Activated CD4-positive, alpha-beta T cell treated with anti-CD3 and anti-CD28 coated beads, Interleukin-2, Interleukin-6, amounts not matched to agents 100 ng/mL and 50 ng/mL, durations not matched to agents 16 hours and 8 hours (primary cell): ENCODE measurements at regions not wholly inside any gene's neighbourhood (a gene's known extent, or its start where the extent isn't known, plus 50 kb on each side); places are given as distances from the start of the nearest gene placed in this dataset.
"Not testable (repeated sequence)": the region's sequence is repeated elsewhere in the genome, so short reads cannot be mapped to it uniquely, and the experiment has no call there.

Experiments used
- DNase-seq: peaks from one replicate; pipeline ENCODE4 v3.0.0-alpha.2; 2020

DNA sequence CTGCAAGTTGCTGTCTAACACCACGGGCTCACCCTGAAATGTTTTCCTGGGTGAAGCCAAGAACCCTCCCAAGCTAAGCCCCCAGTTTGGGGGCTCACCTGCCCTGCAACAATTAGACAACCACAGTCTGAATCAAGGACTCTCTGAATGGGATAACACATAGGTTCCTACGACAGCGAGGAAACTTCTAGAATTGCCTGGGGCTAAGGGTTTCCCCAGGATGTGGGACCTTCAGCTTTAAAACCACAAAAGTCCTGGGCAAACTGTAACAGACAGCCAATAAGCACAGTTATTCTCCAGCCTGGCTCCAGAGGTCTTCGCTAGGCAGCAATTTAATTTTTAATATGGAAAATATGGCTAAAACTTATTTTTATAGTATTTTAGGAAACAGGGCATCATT, 162.6 kb downstream of the PRKX start:
- DNase-seq = no peak

GRCh38 chrX:3550160-3550751, 163.2 kb downstream of the PRKX start:
- no peak for DNase-seq

DNA sequence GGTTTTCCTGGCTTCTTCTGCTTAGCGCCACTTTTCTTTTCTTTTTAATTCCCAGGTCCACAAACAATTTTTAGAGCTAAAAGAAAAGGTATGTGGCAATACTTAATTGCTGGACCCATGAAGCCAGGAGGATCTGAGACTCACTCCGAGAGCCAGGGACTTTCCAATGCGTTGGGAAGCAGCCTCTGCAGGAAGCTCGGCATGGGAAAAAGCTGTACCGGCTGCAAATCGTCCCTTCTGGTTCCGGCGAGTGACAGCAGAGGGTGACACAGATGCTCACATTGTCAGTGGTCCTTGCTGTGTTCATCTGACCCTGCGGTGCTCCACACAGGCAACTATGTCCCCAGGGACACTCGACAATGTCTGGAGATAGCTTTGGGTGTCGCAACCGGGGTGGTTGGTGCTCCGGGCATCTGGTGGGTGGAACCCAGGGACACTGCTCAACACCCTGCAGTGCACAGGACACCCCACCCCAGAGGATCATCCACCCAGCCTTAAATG, 164.0 kb downstream of the PRKX start:
- no peak for DNase-seq

DNA sequence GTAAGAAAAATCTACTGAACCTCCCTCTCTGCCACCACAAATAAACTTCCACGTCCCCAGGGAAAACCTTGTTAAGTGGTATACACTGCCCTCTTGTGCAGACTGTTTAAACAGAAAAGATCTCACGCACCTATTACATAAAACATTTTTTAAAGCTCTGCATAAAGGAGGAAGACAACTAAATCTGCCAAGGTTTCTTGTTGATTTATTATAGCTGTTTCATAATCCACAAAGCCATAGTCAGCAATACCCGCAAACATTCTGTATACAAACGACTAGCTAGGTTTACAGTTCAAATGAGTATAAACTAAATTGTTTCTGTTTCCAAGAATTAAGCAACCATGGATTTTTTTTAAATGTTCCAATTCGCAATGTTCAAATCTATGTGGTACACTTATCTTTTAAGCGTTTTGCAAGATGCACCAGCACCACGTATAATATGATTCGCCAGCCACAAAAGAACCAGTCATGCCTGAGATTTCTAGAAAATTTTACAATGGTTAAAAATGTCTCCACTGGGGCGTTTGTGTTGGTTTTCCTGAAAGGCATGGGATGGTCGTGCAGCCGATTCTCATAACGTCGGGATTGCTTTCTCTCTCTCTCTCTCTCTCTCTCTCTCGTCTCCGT, 164.6 kb downstream of the PRKX start:
- no peak for DNase-seq

DNA sequence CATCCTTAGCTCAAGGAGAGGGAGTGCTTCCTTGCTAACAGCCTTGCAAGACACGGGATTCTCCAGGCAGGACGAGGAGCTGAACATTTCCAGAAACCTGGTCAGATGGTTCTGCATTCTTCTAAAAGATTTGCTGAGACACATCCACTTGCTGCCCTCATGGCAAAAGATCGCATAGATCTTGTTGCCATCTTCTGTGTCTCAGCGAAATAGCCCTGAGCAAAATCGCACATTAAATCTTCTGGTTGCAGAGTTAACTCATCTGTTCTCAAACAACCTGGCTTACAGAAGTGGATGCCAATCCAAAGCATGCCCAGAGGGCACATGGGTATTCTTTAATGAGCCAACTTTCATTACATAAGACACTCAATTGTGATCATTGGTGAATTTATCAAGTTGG, 167.5 kb downstream of the PRKX start:
- DNase-seq = no peak

DNA sequence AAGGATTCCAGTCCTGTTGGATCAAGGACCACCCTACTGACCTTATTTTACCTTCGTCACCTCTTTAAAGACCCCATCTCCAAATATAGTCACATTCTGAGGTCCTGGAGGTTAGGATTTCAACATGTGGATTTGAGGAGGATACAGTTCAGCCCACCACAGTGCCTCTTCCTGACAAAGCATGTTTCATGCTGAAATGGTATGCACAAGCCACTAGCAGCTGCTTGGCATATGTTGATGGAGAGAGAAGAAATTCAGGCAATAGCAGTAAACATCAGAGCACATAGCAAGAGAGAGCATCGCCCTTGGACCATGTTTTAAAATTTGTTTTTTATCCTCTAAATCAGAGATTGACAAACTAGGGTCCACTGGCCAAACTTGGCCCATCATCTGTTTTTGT, 172.1 kb downstream of the PRKX start:
- no peak for DNase-seq

DNA sequence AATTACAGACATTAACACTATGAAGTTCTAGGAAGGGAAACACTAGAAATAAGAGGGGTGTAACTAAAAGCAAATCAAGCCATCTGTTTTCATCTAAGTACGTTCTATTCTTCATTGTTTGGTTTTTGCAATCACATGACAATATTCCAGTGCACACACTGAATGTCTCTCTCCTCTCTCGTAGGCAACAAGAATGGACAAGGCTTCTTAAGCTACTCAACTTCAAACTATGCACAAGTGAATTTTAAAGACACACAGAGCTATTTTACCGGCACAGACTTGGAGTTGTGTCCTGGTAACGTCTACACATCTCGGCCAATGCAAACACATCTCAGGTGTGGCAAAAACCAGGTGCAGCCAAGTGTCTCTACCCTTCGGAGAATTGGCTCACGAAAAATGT, 173.3 kb downstream of the PRKX start:
- DNase-seq = no peak

DNA sequence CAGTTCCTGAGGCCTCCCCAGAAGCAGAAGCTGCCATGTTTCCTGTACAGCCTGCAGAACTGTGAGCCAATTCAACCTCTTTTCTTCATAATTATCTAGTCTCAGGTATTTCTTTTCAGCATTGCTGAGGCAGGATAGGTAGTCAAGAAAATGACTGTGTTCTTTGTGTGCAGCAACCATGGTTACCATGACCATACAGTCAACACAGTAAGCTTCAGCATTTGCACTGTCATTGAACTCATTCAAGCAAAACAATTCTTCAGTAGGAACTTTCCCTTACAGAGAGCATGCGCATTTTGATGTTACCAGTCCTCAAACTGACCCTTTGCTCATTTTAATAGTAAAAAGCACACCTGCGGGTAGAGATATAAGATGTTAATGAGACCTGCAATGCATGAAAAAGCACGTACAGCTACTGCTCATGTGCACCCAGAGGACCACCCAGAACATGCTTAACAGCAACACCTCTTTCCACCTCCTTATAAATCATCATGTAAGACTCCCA, 180.8 kb downstream of the PRKX start:
- DNase-seq = no peak

GRCh38 chrX:3531435-3531834, 182.0 kb downstream of the PRKX start:
- not testable (repeated sequence) for DNase-seq

DNA sequence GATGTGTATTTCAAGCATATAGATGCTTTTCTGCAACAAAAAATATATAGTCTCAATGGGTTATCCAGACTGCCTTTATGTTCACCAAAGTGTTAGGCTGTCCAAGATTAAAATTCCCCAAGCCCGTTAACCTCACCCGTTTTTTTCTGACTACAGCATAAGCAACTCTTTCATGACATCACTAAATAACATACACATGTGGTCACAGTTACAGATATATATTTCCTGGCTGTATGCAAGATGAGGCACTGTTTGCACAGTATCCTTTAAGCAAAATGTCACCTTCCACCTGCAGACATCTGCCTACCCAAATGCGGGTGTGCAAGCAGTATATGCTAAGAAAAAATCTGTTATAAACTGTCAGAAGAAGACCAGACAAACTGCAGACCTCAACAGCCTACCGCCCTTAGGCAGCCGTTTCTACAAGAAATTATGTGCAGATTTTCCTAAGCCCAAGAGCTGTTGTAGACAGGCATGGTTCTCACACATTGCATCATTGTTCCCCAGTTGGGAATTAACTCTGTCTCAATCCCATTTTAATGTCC, 183.1 kb upstream of the MXRA5 start:
- no peak for DNase-seq

GRCh38 chrX:3527811-3528210, 181.4 kb upstream of the MXRA5 start:
- DNase-seq = no peak

DNA sequence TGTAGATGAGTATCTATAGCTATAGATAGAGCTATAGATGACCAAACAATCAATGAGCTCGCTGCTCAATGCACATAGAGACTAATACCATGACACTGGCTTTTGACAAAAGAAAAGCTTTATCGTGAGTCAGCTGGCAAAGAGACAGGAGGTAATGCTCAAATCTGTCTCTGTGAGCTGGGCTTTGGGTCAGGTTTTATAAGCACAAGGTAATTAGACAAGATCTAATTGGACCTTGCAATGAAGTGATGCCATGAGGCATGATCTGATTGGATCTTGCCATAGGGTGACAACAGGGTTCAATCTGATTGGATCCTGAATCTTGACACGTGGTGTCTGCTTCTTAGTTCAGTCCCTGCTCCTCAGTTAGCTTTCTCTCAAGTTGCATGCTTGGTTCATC, 180.7 kb upstream of the MXRA5 start:
- DNase-seq = no peak

DNA sequence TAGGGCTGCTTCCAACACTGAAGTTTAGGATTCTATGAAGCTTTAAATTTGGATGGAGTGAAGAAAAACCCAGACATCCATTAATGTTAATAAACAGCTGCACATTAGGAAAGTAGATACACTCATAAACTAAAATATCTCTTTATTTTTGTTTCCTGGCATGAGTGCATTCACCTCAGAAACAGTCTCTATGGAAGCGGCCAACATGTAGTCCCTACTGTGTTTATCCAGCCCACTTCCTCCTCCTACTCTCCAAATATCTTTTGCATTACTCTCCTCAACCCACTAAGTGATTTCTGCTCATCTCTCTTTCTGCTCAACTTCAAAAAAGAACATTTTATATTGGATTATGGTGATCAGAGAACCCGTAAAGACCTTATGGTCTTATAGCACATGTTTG, 180.3 kb upstream of the MXRA5 start:
- DNase-seq = no peak

GRCh38 chrX:3526071-3526470, 179.6 kb upstream of the MXRA5 start:
- DNase-seq = no peak

GRCh38 chrX:3522101-3522650, 175.7 kb upstream of the MXRA5 start:
- DNase-seq = no peak

- DNase-seq = no peak
These were observed 174.9 kb upstream of the MXRA5 start for GRCh38 chrX:3521396-3521795.

DNA sequence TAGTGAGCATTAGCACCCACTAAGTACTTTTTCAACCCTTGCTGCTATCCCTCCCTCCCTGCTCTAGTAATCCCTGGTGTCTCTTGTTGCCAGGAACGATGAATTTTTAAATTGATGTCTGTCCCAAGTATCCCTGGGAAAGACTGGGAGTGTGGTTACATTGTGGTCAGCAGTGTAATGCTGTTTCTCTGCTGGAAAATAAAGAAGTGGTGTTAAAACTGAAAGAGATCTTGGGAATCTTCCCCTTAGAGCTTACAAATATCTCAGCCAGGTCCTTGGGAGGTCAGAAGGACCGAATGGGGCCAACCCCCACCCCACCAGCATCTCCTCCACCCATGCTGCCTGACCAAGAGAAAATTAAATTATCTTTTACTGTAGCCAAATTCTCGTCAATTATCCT, 174.5 kb upstream of the MXRA5 start:
- no peak for DNase-seq

DNA sequence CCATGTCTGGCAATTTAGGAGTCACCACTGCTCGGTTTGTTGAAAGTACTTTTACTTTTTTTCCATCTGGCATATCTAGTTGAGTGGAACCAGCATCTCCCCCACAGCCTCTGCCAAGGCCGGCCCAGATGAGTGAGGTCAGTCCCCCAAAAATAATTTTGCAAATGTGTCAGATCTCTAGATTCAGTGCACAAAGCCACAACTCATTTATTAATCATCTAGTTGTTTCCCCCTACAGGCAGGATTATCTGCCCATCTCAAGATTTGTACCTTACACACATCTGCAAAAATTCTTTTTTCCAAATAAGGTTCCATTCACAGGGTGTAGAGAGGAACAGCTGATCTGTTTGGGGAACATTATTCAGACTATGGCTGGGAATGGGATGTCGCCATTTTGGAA, 174.0 kb upstream of the MXRA5 start:
- no peak for DNase-seq

DNA sequence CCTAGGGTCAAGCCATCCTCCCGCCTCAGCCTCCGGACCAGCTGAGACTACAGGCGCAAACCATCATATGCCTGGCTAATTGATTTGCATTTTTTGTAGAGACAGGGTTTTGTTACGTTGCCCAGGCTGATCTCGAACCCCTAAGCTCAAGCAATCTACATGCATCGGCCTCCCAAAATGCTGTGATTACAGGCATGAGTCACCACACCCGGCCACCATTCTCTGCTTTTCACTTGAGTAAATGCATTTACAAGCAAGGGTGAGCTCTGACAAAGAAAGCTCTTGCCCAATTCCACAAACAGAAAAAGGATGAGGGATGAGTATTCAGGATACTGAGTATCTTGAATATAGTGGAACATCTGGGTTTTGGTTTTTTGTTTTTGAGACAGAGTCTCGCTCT, 172.9 kb upstream of the MXRA5 start:
- DNase-seq = not testable (repeated sequence)

DNA sequence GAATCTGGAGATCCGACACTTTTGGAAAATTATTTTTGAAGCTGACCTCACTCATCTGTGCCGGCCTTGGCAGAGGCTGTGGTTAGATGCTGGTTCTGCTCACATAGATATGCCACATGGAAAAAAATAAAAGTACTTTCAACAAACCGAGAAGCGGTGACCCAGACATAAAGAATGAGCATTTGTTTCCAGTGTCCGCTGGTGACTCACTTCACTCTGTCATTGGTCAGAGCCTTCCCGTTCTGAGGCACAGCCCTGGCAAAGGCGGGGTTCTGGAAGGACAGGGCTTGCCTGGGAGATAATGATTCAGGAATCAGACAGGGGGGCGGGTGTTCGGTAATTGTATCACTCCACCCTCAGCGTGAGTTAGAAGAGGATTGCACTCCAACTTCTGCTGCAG, 172.4 kb upstream of the MXRA5 start:
- no peak for DNase-seq

- no peak for DNase-seq
These were observed 169.6 kb upstream of the MXRA5 start for GRCh38 chrX:3516051-3516541.

GRCh38 chrX:3514996-3515395, 168.5 kb upstream of the MXRA5 start:
- DNase-seq = no peak

GRCh38 chrX:3512150-3512549, 165.7 kb upstream of the MXRA5 start:
- not testable (repeated sequence) for DNase-seq

DNA sequence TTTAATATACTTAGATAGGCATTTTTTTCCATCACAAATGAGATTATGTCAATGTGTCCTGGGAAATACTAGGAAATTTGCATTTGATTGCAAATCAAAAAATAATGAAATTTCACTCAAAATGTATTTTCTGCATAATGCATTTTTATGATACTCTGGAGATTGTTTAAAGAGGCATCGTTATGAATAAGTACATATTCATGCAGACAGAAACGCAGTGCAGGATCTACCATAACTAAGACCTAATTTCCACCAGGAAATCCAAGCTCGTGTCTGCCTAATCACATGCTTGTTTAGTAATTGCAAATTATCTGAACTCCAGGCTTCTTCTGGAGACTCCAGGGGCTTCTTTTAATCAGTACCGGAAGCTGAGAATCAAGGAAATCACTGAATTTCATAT, 163.5 kb upstream of the MXRA5 start:
- DNase-seq = no peak
